Ascending aorta (tissue), 2 donors: ENCODE measurements at regions not wholly inside any gene's neighbourhood (a gene's known extent, or its start where the extent isn't known, plus 50 kb on each side); places are given as distances from the start of the nearest gene placed in this dataset.
A peak's percentile ranks its signal among the peaks of the same experiment; 100 is the strongest.

Experiments used
- DNase-seq, 2 donors: peaks; one replicate each; pipeline ENCODE4 v3.0.0-alpha.2; 2019; ENCODE audit warnings: low spot score in 2 of 2
- H3K27ac ChIP-seq, 2 donors: fragments of 200-600 bp; sonication (generic); one replicate each; pipeline ENCODE4 v1.5.1; 2016 to 2017; ENCODE audit warnings: mild to moderate bottlenecking in 1 of 2
- H3K27me3 ChIP-seq: fragments of 200-600 bp; sonication (generic); one replicate; pipeline ENCODE4 v1.5.1; 2017
- H3K36me3 ChIP-seq, 2 donors: fragments of 200-600 bp; sonication (generic); one replicate each; pipeline ENCODE4 v1.5.1; 2016
- H3K4me1 ChIP-seq, 2 donors: fragments of 200-600 bp; sonication (generic); one replicate each; pipeline ENCODE4 v1.5.1; 2016 to 2017; ENCODE audit warnings: mild to moderate bottlenecking in 1 of 2
- H3K4me3 ChIP-seq, 2 donors: fragments of 200-600 bp; sonication (generic); one replicate each; pipeline ENCODE4 v1.5.1; 2016 to 2017; ENCODE audit warnings: mild to moderate bottlenecking in 1 of 2
- H3K9me3 ChIP-seq, 2 donors: fragments of 200-600 bp; sonication (generic); one replicate each; pipeline ENCODE4 v1.5.1; 2016
- intact Hi-C: fragments of 100-400 bp; cut with DNase I; formaldehyde crosslinking; loops from one replicate; pipeline ENCODE4 v1.15.1; 2023
- TF ChIP-seq, protein P1 (sequence below), 3 experiments: fragments of 200-600 bp in 2 of 3; fragments of 450-650 bp in 1 of 3; sonication (generic) in 2 of 3; IDR thresholded peaks; one replicate each; pipeline ENCODE4 v1.5.1; 2016 to 2019; ENCODE audit warnings: antibody characterized with exemption in 3 of 3, mild to moderate bottlenecking in 1 of 3, moderate library complexity in 1 of 3

DNA sequence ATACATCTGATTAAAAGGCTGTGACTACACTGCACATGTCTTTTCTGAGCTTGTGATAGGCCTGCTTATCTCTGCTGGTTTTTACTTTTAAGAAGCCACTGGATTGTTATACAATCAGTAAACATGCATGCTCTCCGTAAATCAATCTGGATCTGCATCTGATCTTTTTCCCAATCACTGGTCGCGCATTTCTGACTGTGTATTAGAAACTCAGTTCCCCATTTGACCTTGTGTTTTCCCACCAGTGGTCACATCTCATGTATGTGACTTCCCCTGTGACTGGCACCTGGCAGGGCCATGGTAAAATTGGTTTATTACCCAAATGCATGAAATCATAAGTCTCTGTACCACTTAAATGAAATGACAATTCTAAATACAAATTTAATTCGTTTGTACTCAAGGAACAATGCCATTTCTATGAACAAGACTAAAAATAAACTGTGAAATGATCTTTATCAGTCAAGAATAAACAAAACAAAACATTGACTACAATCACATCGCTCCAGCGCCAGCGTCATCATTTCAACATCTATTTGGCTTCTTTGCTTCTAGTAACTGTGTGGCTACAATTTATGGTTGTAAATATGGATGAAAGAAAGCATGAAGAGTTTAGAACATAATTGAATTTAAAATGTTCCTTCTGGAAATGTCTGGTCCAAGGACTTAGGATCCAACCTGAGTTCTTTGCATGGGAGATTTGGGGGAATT lies 396.6 kb upstream of the TRIB2 start:
- intact Hi-C loops = loop anchor here (2.0 to 10.0 kb wide), 4 partner anchors 112 to 455 kb away; no protein-coding TSS in a partner anchor
- no peak for DNase-seq
- H3K27me3 ChIP-seq = no peaks in the 10 kb centered on the region
- H3K9me3 ChIP-seq = no peaks in the 10 kb centered on the region
- H3K36me3 ChIP-seq = no peaks in the 10 kb centered on the region
- TF ChIP-seq, protein P1, sequence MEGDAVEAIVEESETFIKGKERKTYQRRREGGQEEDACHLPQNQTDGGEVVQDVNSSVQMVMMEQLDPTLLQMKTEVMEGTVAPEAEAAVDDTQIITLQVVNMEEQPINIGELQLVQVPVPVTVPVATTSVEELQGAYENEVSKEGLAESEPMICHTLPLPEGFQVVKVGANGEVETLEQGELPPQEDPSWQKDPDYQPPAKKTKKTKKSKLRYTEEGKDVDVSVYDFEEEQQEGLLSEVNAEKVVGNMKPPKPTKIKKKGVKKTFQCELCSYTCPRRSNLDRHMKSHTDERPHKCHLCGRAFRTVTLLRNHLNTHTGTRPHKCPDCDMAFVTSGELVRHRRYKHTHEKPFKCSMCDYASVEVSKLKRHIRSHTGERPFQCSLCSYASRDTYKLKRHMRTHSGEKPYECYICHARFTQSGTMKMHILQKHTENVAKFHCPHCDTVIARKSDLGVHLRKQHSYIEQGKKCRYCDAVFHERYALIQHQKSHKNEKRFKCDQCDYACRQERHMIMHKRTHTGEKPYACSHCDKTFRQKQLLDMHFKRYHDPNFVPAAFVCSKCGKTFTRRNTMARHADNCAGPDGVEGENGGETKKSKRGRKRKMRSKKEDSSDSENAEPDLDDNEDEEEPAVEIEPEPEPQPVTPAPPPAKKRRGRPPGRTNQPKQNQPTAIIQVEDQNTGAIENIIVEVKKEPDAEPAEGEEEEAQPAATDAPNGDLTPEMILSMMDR (IDR thresholded peaks at IDR 0.05) = no peak
- H3K4me1 ChIP-seq = peaks cover 3 to 11% of the 10 kb centered on the region in 2 donors
- H3K27ac ChIP-seq = peak overlapping the region; percentile 76 to 87
- H3K4me3 ChIP-seq = no peak overlapping the region

DNA sequence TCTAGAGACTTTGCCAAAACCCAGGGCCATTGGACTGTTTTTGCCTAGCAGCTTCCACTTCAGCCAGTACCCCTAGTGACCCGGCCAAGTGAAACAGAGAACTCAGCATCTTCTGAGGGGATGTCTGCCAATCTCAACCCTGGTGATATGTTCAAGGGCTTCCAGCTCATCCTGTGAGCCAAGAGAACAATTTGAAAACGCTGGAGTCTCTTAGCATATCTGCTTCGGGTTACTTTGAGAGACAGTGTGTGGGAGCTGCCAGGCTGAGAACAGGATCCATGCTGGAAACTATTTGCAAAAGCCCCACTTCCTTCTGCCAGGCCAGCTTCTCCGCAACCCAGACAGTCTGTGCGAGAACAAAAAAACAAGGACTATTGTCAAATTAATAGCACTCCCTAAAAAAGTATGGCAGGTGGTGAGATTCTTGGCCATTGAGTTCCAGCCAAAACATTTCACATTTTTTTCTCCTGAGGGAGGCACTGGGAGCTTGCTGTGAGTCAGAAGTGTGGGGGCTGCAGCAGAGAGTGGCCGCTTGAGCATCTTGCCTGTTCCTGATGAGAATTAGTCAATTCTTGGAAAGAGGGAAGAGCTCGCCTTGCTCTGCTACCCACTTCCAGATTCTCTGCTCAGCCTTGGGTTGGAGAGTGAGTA lies 395.6 kb upstream of the TRIB2 start:
- H3K27ac ChIP-seq = peak overlapping the region; percentile 76 to 87
- H3K27me3 ChIP-seq = no peaks in the 10 kb centered on the region
- peak overlapping the region in 1 of 2 donors; percentile 25 for H3K4me3 ChIP-seq
- peaks cover 3 to 15% of the 10 kb centered on the region in 2 donors for H3K4me1 ChIP-seq
- intact Hi-C loops = loop anchor here (2.0 to 10.0 kb wide), 4 partner anchors 111 to 456 kb away; no protein-coding TSS in a partner anchor
- peak in 1 of 2 donors; percentile 83 for DNase-seq
- TF ChIP-seq, protein P1 (IDR thresholded peaks at IDR 0.05) = no peak
- no peaks in the 10 kb centered on the region for H3K9me3 ChIP-seq
- no peaks in the 10 kb centered on the region for H3K36me3 ChIP-seq

DNA sequence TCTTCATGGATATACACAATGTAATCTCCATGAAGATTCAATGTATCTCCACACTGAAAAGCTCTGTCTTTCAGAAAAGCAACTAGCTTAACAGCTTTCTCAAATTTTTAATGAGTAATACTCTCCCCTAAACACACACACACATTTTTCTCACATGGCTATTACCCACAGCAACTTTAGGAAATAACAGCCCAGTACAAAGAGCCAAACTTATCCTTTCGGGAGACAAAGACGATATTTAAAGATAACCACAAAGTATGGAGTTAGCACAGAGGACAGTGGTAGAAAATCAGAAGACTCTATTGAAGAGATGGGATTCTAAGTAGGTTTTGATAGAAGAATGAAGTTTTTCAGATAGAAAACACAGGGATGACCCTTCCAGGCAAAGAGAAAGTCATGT lies 394.9 kb upstream of the TRIB2 start:
- peaks cover 3 to 17% of the 10 kb centered on the region in 2 donors for H3K4me1 ChIP-seq
- intact Hi-C loops = loop anchor here (2.0 to 10.0 kb wide), 4 partner anchors 110 to 457 kb away; no protein-coding TSS in a partner anchor
- no peak for DNase-seq
- H3K36me3 ChIP-seq = no peaks in the 10 kb centered on the region
- TF ChIP-seq, protein P1 (IDR thresholded peaks at IDR 0.05) = no peak
- H3K4me3 ChIP-seq = no peak overlapping the region
- H3K27ac ChIP-seq = peak overlapping the region; percentile 45 to 87
- H3K27me3 ChIP-seq = no peaks in the 10 kb centered on the region
- H3K9me3 ChIP-seq = no peaks in the 10 kb centered on the region

DNA sequence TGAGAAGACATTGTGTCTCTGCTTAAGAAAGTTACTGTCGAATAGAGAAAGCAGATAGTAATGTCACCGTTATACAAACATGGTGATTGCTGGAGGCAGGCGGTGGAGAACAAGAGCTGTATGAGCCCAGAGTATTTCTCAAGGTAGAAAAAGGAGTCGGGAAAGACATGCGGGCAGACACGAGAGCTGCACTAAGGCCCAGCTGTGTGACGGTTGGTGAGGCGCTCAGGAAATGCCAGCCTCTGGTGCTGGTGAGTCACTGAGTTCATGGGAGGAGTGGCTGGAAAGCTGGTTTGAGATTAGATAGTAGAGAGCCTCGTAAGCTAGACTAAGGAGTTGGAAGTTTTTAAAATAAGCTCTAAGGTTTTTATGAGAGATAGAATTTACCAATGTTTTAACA lies 390.9 kb upstream of the TRIB2 start:
- intact Hi-C loops = loop anchor here (10.0 kb wide), 2 partner anchors 229 to 461 kb away; no protein-coding TSS in a partner anchor
- TF ChIP-seq, protein P1 (IDR thresholded peaks at IDR 0.05) = no peak
- Histone ChIP-seq H3K4me1 (peaks cover 0 to 9% of the 10 kb centered on the region in 2 donors), H3K9me3 (no peaks in the 10 kb centered on the region), H3K27me3 (no peaks in the 10 kb centered on the region), H3K4me3 (no peak overlapping the region), H3K27ac (peak overlapping the region; percentile 66 to 69), H3K36me3 (no peaks in the 10 kb centered on the region)
- peak; percentile 37 to 79 for DNase-seq

DNA sequence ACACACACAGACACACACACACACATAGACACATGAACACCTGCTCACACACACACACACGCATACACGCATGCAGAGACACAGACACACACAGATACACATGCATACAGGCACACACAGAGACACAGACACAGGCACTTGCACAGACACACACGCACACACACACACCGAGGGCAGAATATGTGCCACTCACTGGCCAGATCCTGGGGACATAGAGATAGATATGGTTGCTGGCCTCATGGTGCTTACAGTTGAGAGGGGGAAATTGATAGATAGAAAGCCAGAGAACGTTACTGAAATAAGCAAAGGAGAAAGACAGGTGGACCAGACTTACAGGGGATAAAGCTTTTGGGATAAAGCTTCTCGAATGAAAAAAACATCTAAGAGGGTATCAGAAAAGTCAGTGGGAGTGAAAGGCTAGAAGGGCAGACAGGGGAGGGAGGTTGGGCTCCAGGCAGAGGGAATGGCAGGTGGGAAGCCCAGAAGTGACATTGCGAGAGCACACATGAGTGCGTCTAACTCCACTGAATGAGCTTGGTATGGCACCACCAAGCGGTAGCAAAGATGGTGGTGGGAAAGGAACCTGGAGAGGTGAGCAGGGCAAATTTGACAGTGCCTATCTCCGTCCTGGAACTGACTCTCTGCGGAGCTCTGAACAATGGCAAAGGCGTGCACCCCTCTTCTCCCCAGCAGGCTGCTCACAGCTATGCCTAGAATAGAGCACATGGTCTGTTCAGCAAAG lies 390.1 kb upstream of the TRIB2 start:
- H3K27me3 ChIP-seq = no peaks in the 10 kb centered on the region
- peaks cover 0 to 7% of the 10 kb centered on the region in 2 donors for H3K4me1 ChIP-seq
- H3K4me3 ChIP-seq = no peak overlapping the region
- intact Hi-C loops = loop anchor here (10.0 kb wide), 2 partner anchors 228 to 462 kb away; no protein-coding TSS in a partner anchor
- H3K27ac ChIP-seq = peak overlapping the region; percentile 66 to 69
- H3K36me3 ChIP-seq = no peaks in the 10 kb centered on the region
- TF ChIP-seq, protein P1 (IDR thresholded peaks at IDR 0.05) = no peak
- H3K9me3 ChIP-seq = no peaks in the 10 kb centered on the region
- no peak for DNase-seq
